IMR-90 (cell line): ENCODE measurements at regions not wholly inside any gene's neighbourhood (a gene's known extent, or its start where the extent isn't known, plus 50 kb on each side); places are given as distances from the start of the nearest gene placed in this dataset.

Source experiments
- ATAC-seq: fragments of 200-7000 bp; cut with Tn5 transposase; 2 replicates; pipeline ENCODE4 v1.9.1; 2020; ENCODE audit warnings: low read depth, mild to moderate bottlenecking, moderate library complexity
- BruUV-seq: library from RNA; stranded (reverse); fragments of 400-500 nt; replicated peaks from 2 replicates; lab custom pipeline; 2021; lab: Mats Ljungman, UMichigan
- CTCF ChIA-PET: fragments of 300-600 bp; formaldehyde crosslinking; extraction: SDS; loops from one replicate; lab custom pipeline; 2021; ENCODE audit warnings: antibody characterized with exemption; lab: Yijun Ruan, JAX
- POLR2A ChIA-PET: fragments of 300-600 bp; sonication (Branson Sonifier 250); formaldehyde crosslinking; loops from one replicate; lab custom pipeline; 2022; ENCODE audit warnings: antibody characterized with exemption; ENCODE audit not compliant: unreplicated experiment; lab: Charles Lee
- DNase-seq: peaks from one replicate; pipeline ENCODE4 v3.0.0; 2013
- H2AFZ ChIP-seq: replicated peaks from 2 replicates; pipeline ENCODE3; 2013; ENCODE audit warnings: low read length, mild to moderate bottlenecking; ENCODE audit not compliant: poor library complexity
- H2AK5ac ChIP-seq: 2 replicates; pipeline ENCODE4 v1.6.1; 2013; ENCODE audit warnings: low read depth, low read length, inconsistent platforms
- H2AK9ac ChIP-seq: replicated peaks from 2 replicates; pipeline ENCODE3; 2013; ENCODE audit warnings: mild to moderate bottlenecking, low read depth, low read length, moderate library complexity; ENCODE audit not compliant: poor library complexity
- H2BK120ac ChIP-seq: 2 replicates; pipeline ENCODE4 v1.6.1; 2013; ENCODE audit warnings: low read depth, low read length, inconsistent platforms
- H2BK15ac ChIP-seq: 3 replicates; pipeline ENCODE4 v1.6.1; 2013; ENCODE audit warnings: low read depth, low read length, inconsistent platforms
- H2BK20ac ChIP-seq: 2 replicates; pipeline ENCODE4 v1.6.1; 2013; ENCODE audit warnings: low read depth, mild to moderate bottlenecking, inconsistent platforms, low read length, moderate library complexity
- H2BK5ac ChIP-seq: 2 replicates; pipeline ENCODE4 v1.6.1; 2013; ENCODE audit warnings: mild to moderate bottlenecking, low read depth, low read length, inconsistent platforms; ENCODE audit not compliant: poor library complexity, severe bottlenecking
- H3K14ac ChIP-seq: replicated peaks from 2 replicates; pipeline ENCODE4 v1.6.1; 2013; ENCODE audit warnings: low read depth, low read length, inconsistent platforms
- H3K18ac ChIP-seq: 2 replicates; pipeline ENCODE4 v1.6.1; 2013; ENCODE audit warnings: low read depth, low read length, control low read depth
- H3K23ac ChIP-seq: 2 replicates; pipeline ENCODE4 v1.6.1; 2013; ENCODE audit warnings: low read depth, low read length, inconsistent platforms
- H3K27ac ChIP-seq: 2 replicates; pipeline ENCODE4 v1.5.1; 2013; ENCODE audit warnings: mild to moderate bottlenecking, control low read depth, low read length; ENCODE audit not compliant: insufficient read depth
- H3K27me3 ChIP-seq: 2 replicates; pipeline ENCODE4 v1.6.1; 2013; ENCODE audit warnings: low read length; ENCODE audit not compliant: control insufficient read depth, insufficient read depth
- H3K36me3 ChIP-seq: 2 replicates; pipeline ENCODE4 v1.6.1; 2013; ENCODE audit warnings: low read length, mixed read lengths; ENCODE audit not compliant: control insufficient read depth, insufficient read depth
- H3K4ac ChIP-seq: 2 replicates; pipeline ENCODE4 v1.6.1; 2013; ENCODE audit warnings: low read depth, low read length, inconsistent platforms
- H3K4me1 ChIP-seq: 2 replicates; pipeline ENCODE4 v1.6.1; 2013; ENCODE audit warnings: low read length, mixed read lengths; ENCODE audit not compliant: control insufficient read depth, insufficient read depth
- H3K4me2 ChIP-seq: 2 replicates; pipeline ENCODE4 v1.6.1; 2013; ENCODE audit warnings: low read depth, mild to moderate bottlenecking, control low read depth, low read length, moderate library complexity
- H3K4me3 ChIP-seq: 2 replicates; pipeline ENCODE4 v1.5.1; 2013; ENCODE audit warnings: low read depth, mild to moderate bottlenecking, control low read depth, low read length, moderate library complexity; ENCODE audit not compliant: insufficient read depth
- H3K56ac ChIP-seq: 2 replicates; pipeline ENCODE4 v1.6.1; 2013; ENCODE audit warnings: low read length, inconsistent platforms; ENCODE audit not compliant: insufficient read depth; ENCODE audit errors: extremely low read depth
- H3K79me1 ChIP-seq, 2 experiments: 2 replicates each; pipeline ENCODE4 v1.6.1; 2013; ENCODE audit warnings: low read length in 2 of 2, inconsistent platforms in 1 of 2, low read depth in 1 of 2
- H3K9ac ChIP-seq: 2 replicates; pipeline ENCODE4 v1.6.1; 2013; ENCODE audit warnings: low read depth, low read length, control low read depth
- H3K9me1 ChIP-seq: 2 replicates; pipeline ENCODE4 v1.6.1; 2013; ENCODE audit warnings: low read length, inconsistent platforms; ENCODE audit not compliant: insufficient read depth
- H3K9me3 ChIP-seq: 2 replicates; pipeline ENCODE4 v1.6.1; 2013; ENCODE audit warnings: low read length; ENCODE audit not compliant: control insufficient read depth, insufficient read depth
- H4K20me1 ChIP-seq: 2 replicates; pipeline ENCODE4 v1.6.1; 2013; ENCODE audit warnings: low read length, inconsistent platforms; ENCODE audit not compliant: insufficient read depth
- H4K5ac ChIP-seq: 2 replicates; pipeline ENCODE4 v1.6.1; 2013; ENCODE audit warnings: mild to moderate bottlenecking, low read depth, low read length, control low read depth
- H4K8ac ChIP-seq, 2 experiments: 2 replicates each; pipeline ENCODE4 v1.6.1; 2013; ENCODE audit warnings: low read depth in 2 of 2, low read length in 2 of 2, control low read depth in 1 of 2, inconsistent platforms in 1 of 2
- H4K91ac ChIP-seq: 2 replicates; pipeline ENCODE4 v1.6.1; 2013; ENCODE audit warnings: low read depth, low read length, inconsistent platforms; ENCODE audit not compliant: insufficient read depth
- BHLHE40 ChIP-seq: fragments of 150-350 bp; IDR thresholded peaks from 2 replicates; pipeline ENCODE4 v1.6.1; 2016; ENCODE audit warnings: mild to moderate bottlenecking, low read depth, low read length
- CEBPB ChIP-seq: IDR thresholded peaks from 2 replicates; pipeline ENCODE4 v1.6.1; 2012; ENCODE audit warnings: low read depth, low read length, improper control_type of control experiment
- CHD1 ChIP-seq: IDR thresholded peaks from 2 replicates; pipeline ENCODE4 v1.6.1; 2012; ENCODE audit warnings: low read depth, low read length, improper control_type of control experiment
- MAFK ChIP-seq: IDR thresholded peaks from 2 replicates; pipeline ENCODE4 v1.6.1; 2012; ENCODE audit warnings: low read depth, low read length, improper control_type of control experiment
- MAZ ChIP-seq: IDR thresholded peaks from 2 replicates; pipeline ENCODE4 v1.6.1; 2012; ENCODE audit warnings: low read depth, mild to moderate bottlenecking, low read length, improper control_type of control experiment, moderate library complexity, borderline replicate concordance
- RAD21 ChIP-seq: IDR thresholded peaks from 2 replicates; pipeline ENCODE4 v1.6.1; 2012; ENCODE audit warnings: low read length, improper control_type of control experiment
- RCOR1 ChIP-seq: IDR thresholded peaks from 2 replicates; pipeline ENCODE4 v1.6.1; 2012; ENCODE audit warnings: mild to moderate bottlenecking, low read length, improper control_type of control experiment; ENCODE audit not compliant: insufficient replicate concordance
- RFX5 ChIP-seq: IDR thresholded peaks from 2 replicates; pipeline ENCODE4 v1.8.0; 2012; ENCODE audit warnings: low read depth, mild to moderate bottlenecking, low read length, moderate library complexity
- USF2 ChIP-seq: fragments of 150-350 bp; IDR thresholded peaks from 2 replicates; pipeline ENCODE4 v1.6.1; 2017; ENCODE audit warnings: mild to moderate bottlenecking, antibody characterized with exemption, low read length, low read depth
- WGBS, 2 experiments: methylation state at CpG; one replicate each; pipeline versions ENCODE4 v1.1.5 to v1.1.7; 2013; ENCODE audit warnings: missing lambda C conversion rate in 2 of 2; ENCODE audit not compliant: insufficient read length in 1 of 2; ENCODE audit errors: extremely low coverage in 2 of 2; 5-methylcytosine and 5-hydroxymethylcytosine counted together
- dilution Hi-C: fragments of 300-500 bp; cut with HindIII; formaldehyde crosslinking; loops from one replicate; pipeline ENCODE4 v1.14.3; 2018; ENCODE audit warnings: low sequenced_read_pairs; ENCODE audit not compliant: unreplicated experiment
- in situ Hi-C: fragments of 300-500 bp; cut with MboI; formaldehyde crosslinking; loops from 3 replicates; pipeline ENCODE4 v1.14.3; 2019; ENCODE audit warnings: low sequenced_read_pairs, inconsistent platforms, mixed read lengths
- intact Hi-C: fragments of 100-400 bp; cut with micrococcal nuclease; formaldehyde crosslinking; loops from 2 replicates; pipeline ENCODE4 v1.10.0; 2022
- TF ChIP-seq, protein P1 (sequence below): fragments of 150-350 bp; IDR thresholded peaks from 2 replicates; pipeline ENCODE4 v1.6.1; 2016; ENCODE audit warnings: low read depth, mild to moderate bottlenecking, low read length, moderate library complexity, borderline replicate concordance

DNA sequence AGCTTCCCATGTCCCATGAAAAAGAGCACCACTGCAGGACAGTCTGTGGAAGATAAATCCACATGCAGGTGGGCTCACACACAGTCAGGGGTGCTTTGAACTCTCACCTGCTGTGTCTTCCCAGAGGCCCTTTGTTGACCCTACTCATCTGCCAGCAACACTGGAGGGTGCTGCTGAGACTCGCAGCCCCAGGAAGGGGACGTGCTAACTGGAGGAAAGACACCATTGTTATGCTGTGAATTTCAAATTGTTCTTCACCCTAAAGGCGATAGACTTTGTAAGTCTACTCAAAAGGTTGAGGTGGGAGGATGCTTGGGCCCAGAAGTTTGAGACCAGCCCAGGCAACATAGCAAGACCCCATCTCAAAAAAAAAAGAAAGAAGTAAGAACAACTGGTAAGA is 107.3 kb upstream of the SERP2 start:
- no peak overlapping the region for H3K4me3 ChIP-seq
- no peak overlapping the region for H3K23ac ChIP-seq
- no peaks in the 10 kb centered on the region for H3K36me3 ChIP-seq
- no peak overlapping the region for H3K27ac ChIP-seq
- H2BK5ac ChIP-seq = no peak overlapping the region
- no TSS peak for BruUV-seq
- TF ChIP-seq RCOR1 (no peak), CEBPB (no peak), MAFK (no peak), RAD21 (no peak), MAZ (no peak), BHLHE40 (no peak), CHD1 (no peak), USF2 (no peak), RFX5 (no peak)
- TF ChIP-seq, protein P1, sequence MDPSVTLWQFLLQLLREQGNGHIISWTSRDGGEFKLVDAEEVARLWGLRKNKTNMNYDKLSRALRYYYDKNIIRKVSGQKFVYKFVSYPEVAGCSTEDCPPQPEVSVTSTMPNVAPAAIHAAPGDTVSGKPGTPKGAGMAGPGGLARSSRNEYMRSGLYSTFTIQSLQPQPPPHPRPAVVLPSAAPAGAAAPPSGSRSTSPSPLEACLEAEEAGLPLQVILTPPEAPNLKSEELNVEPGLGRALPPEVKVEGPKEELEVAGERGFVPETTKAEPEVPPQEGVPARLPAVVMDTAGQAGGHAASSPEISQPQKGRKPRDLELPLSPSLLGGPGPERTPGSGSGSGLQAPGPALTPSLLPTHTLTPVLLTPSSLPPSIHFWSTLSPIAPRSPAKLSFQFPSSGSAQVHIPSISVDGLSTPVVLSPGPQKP = no peak
- H3K79me1 ChIP-seq = no peaks in the 10 kb centered on the region
- peaks cover 13% of the 10 kb centered on the region for H3K9me1 ChIP-seq
- H3K14ac ChIP-seq = no peak overlapping the region
- H2BK120ac ChIP-seq = no peak overlapping the region
- H4K20me1 ChIP-seq = no peaks in the 10 kb centered on the region
- H3K9me3 ChIP-seq = no peaks in the 10 kb centered on the region
- no CpG with 5 or more reads among the region's 3 CpGs for WGBS, 2 experiments
- no peak overlapping the region; the same call in 1 of the 2 replicates for H2AK5ac ChIP-seq
- H3K56ac ChIP-seq = no peak overlapping the region
- H3K9ac ChIP-seq = no peak overlapping the region
- no peak overlapping the region for H2BK15ac ChIP-seq
- ChIA-PET POLR2A (no interaction called here), CTCF (interaction anchor here (0.7 kb wide), 1 partner anchor 53 kb away, joined by 4 read pairs; no protein-coding TSS in a partner anchor)
- no peak overlapping the region for H2AK9ac ChIP-seq
- ATAC-seq (no peak), DNase-seq (no peak)
- H4K91ac ChIP-seq = no peak overlapping the region
- dilution Hi-C loops = no loop called here
- no peak overlapping the region for H2AFZ ChIP-seq
- H3K4ac ChIP-seq = no peak overlapping the region
- no peak overlapping the region for H3K4me2 ChIP-seq
- peaks cover 17% of the 10 kb centered on the region for H3K4me1 ChIP-seq
- intact Hi-C loops = no loop called here
- H2BK20ac ChIP-seq = no peak overlapping the region
- H3K18ac ChIP-seq = no peak overlapping the region
- H4K8ac ChIP-seq = no peak overlapping the region
- no peaks in the 10 kb centered on the region for H3K27me3 ChIP-seq
- no peak overlapping the region for H4K5ac ChIP-seq
- in situ Hi-C loops = no loop called here
